ENCODE measurements at regions not wholly inside any gene's neighbourhood (a gene's known extent, or its start where the extent isn't known, plus 50 kb on each side); places are given as distances from the start of the nearest gene placed in this dataset.

DNA sequence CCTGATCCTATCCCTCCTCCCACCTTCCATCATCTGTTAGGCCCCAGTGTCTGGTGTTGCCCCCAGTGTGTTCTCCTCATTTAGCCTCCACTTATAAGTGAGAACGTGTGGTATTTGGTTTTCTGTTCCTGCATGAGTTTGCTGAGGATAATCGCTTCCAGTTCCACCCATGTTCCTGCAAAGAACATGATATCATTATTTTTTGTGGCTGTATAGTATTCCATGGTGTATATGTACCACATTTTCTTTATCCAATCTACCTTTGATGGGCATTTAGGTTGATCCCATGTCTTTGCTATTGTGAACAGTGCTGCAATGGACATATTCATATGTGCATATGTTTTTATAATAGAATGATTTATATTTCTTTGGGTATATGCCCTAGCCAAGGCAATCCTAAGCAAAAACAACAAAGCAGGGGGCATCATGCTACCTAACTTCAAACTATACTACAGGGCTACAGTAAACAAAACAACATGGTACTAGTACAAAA is 142.9 kb downstream of the TNFSF18 start:
- intact Hi-C loops (cut with micrococcal nuclease), result loop anchor here (5.0 kb wide), 1 partner anchor 36 kb away; no protein-coding TSS in a partner anchor

DNA sequence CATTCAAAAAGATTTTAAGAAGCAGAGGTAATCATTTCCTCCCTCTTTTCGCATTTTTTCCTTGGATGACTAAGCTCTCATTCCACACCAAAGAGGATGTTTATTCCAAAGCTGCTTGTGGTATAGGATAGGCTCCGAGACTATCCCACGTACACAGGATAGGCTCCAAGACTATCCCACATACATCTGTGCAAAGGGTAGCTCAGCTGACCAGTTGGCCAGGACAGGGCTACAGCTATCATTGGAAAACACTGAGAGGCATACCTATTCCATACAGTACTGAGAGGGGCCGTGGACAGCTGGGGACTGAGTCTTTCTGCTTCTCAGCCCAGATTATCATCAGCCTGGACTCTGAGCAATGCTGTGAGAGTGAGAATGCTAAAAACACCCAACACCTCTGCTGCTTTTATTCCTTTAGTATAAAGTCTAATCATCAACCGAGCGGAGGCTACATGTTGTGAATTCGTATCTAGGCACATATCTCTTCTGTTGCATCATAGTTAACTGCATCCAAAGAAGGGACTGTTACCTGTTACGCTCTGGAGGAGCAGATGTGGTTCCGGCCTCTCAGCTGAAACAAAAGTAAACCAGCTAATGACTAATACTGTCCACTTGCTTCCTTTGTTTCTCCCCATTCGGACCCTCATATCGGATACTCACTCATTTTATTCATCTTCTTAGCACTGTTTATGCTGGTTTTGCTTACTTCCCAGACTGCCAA is 141.0 kb downstream of the TNFSF18 start:
- intact Hi-C loops (cut with micrococcal nuclease), result loop anchor here (5.0 kb wide), 1 partner anchor 37 kb away; no protein-coding TSS in a partner anchor

DNA sequence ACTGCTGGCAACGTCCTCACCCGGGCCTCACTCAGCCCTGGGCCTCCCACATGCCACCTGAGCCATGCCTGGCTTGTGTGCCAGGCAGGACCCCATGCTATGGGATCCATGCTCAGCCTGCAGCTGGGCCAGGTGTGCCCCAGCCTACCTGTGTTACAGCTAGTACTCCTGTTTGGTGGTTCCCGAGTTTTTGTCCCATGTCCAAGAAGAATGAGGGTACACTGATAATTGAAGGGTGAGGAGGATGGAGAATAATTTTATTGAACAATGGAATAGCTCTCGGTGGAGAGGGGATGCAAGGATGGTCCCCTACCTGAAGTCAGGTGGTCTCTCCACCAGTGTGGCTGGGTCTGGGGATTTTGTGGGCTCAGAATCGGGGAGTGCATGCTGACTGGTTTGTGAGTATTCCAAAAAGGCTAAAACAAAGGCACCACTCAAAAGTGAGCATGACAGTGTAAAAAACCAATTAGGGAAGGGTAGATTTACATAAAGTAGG is 137.9 kb downstream of the TNFSF18 start:
- intact Hi-C loops (cut with micrococcal nuclease), result no loop called here

GRCh38 chr1:172914501-172915144 is 136.1 kb downstream of the TNFSF18 start:
- intact Hi-C loops (cut with micrococcal nuclease), result no loop called here

DNA sequence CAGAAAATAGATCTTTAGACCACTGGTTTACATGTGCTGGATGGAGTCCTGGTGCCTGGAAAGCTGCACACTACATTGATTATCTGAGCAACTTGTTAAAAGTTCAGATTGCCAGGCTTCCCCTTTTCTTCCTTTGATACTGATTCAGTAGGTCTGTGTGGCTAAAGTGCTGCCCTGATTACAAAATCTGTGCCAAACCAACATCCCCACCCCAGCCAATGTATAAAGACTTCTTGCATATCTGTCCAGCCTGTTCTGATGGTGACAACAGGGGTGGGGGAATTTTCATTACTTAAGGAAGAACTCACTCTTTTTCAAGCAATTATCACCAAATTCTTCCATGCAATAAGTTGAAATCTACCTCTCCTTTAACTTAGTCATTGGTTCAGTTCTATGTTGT is 135.5 kb downstream of the TNFSF18 start:
- intact Hi-C loops (cut with micrococcal nuclease), result no loop called here

- intact Hi-C loops (cut with micrococcal nuclease), result no loop called here
Measured at GRCh38 chr1:172916116-172916515, 134.6 kb downstream of the TNFSF18 start.

DNA sequence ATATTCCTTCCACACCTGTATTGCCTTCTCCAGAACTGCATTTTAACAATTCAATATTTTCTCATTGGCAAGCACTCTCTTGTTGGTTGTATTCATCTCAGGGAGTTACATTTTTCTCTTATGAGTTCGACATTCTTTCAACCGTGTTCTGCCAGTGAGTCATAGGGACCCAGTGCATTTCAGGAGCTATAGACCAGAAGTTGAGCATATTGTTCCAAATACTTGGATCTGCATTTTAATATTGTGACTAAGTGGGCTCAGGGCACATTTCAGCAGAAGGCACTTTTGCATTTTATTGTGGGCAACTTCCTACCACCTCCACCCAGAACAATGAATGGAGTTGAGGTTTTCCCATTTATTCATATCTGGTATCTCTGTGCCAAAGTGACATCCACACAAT is 132.8 kb downstream of the TNFSF18 start:
- intact Hi-C loops (cut with micrococcal nuclease), result no loop called here

- intact Hi-C loops (cut with micrococcal nuclease), result no loop called here
Measured at GRCh38 chr1:172918478-172918877, 132.3 kb downstream of the TNFSF18 start.

GRCh38 chr1:172926070-172926469 is 124.7 kb downstream of the TNFSF18 start:
- intact Hi-C loops (cut with micrococcal nuclease), result no loop called here

GRCh38 chr1:172928412-172928811 is 122.3 kb downstream of the TNFSF18 start:
- intact Hi-C loops (cut with micrococcal nuclease), result no loop called here

DNA sequence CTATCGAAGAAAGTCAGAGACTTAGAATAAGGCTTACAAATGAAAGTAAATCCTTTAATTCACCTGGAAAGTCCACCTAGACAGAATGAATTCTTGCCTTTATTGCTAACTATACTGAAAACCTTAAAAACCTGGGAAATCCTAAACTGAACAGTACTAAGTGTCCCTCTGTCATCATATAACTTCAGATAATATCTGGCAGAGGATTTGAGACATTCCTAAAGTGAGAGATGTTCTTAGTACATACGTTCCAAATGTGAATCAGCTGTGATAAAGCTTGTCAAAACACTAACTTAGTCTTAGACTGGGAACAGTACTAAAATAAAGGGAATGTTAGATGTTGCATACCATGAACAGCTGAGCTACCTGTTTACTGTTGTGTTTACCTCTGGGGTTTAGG is 121.7 kb downstream of the TNFSF18 start:
- intact Hi-C loops (cut with micrococcal nuclease), result no loop called here

GRCh38 chr1:172930142-172930541 is 120.6 kb downstream of the TNFSF18 start:
- intact Hi-C loops (cut with micrococcal nuclease), result loop anchor here (5.0 kb wide), 1 partner anchor 33 kb away; no protein-coding TSS in a partner anchor

DNA sequence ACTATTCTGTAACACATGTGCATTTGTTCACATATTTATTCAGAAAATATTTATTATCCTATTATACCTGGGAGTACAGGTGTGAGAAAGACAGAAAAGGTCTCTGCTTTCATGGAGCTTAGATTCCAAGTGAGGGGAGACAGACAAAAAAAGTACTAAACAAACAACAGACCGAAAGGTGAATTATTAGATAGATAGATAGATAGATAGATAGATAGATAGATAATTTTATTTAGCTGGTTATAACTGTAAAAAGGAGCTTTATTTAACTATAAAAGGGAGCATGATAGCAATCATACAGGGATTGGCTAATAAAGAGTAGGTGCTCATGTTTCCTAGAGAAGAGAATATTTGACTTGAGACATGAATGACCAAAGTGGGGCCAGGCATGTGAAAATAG is 119.4 kb downstream of the TNFSF18 start:
- intact Hi-C loops (cut with micrococcal nuclease), result loop anchor here (5.0 kb wide), 1 partner anchor 34 kb away; no protein-coding TSS in a partner anchor

- intact Hi-C loops (cut with micrococcal nuclease), result loop anchor here (5.0 kb wide), 1 partner anchor 34 kb away; no protein-coding TSS in a partner anchor
Measured at GRCh38 chr1:172931761-172932160, 119.0 kb downstream of the TNFSF18 start.

GRCh38 chr1:172932981-172933380 is 117.8 kb downstream of the TNFSF18 start:
- intact Hi-C loops (cut with micrococcal nuclease), result loop anchor here (5.0 kb wide), 1 partner anchor 36 kb away; no protein-coding TSS in a partner anchor

GRCh38 chr1:172934417-172934762 is 116.4 kb downstream of the TNFSF18 start:
- intact Hi-C loops (cut with micrococcal nuclease), result loop anchor here (5.0 kb wide), 1 partner anchor 37 kb away; no protein-coding TSS in a partner anchor

DNA sequence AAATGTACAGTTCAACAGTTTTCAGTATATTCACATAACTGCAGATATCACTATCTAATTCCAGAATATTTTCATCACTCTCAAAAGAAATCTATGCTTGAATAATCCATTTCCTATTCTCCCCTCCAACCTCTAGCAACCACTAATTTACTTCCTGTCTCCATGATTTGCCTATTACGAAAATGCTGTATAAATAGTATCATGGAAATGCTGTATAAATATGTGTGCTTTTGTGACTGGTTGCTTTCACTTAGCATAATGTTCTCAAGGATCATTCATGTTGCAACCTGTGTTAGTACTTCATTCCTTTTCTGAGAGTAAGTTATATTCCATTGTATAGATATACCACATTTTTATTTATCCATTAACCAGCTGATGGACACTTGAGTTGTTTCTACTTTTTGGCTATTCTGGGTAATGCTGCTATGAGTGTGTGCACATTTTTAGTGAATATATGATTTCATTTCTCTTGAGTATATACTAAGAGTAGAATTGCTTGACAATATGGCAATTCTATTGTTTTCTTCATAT is 115.6 kb downstream of the TNFSF18 start:
- intact Hi-C loops (cut with micrococcal nuclease), result no loop called here

DNA sequence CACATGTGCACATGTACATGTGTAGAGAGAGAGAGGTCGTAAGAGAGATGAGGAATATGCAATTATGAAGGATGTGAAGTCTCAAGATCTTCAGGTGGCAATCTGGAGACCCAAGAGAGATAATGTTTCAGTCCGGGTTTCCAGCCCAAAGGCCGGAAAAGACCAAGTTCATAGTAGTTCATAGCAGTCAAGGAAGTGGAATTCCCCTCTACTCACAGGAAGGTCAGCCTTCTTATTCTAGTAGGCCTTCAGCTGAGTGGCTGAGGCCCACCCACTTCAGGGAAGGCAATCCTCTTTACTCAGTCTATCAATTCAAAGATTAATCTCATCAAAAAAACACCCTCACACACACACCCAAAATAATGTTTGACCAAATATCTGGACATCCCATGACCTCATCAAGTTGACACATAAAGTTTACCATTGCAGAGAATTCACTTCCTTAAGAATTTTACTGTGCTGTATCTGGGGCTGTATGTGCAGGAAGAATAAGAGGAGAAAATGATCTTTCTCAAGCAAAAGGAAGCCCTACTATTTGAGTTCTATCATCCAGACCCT is 114.6 kb downstream of the TNFSF18 start:
- intact Hi-C loops (cut with micrococcal nuclease), result no loop called here

- intact Hi-C loops (cut with micrococcal nuclease), result no loop called here
Measured at GRCh38 chr1:172938681-172939080, 112.1 kb downstream of the TNFSF18 start.

- intact Hi-C loops (cut with micrococcal nuclease), result no loop called here
Measured at GRCh38 chr1:172939475-172939874, 111.3 kb downstream of the TNFSF18 start.

DNA sequence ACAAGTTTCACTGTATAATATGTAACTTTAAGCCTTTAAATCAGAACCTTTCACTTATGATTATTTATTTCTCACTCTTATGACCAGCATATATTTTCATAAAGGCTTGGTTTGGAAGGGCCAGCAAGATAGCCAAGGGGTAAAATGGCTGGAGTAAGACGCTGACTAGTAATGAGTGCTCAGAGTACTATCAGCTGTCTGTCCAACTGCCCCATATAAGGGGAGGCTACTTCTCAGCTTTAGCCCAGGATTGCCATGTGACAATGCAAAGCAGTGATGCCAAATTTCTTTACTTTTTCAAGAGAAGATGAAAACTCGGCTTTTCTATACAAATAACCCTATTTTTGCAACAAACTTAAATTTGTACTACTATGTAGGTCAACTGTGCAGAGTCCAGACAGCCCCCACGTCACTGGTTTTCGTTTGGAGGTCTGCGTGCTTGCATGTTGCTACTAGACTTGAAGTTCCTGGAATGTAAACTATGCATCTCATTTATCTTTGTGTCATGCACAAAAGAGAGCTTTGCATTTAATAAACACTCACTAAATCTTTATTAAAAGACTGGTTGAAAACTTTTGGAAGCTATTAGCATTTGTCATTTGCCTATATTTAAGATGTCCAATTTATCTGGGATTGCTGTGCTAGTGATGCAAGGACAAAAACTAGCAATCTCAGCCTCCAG is 110.4 kb downstream of the TNFSF18 start:
- intact Hi-C loops (cut with micrococcal nuclease), result no loop called here
